OCI-LY7 (cell line): ENCODE measurements at regions not wholly inside any gene's neighbourhood (a gene's known extent, or its start where the extent isn't known, plus 50 kb on each side); places are given as distances from the start of the nearest gene placed in this dataset.

Source experiments
- BruUV-seq: library from RNA; stranded (reverse); fragments of 400-500 nt; replicated peaks from 2 replicates; lab custom pipeline; 2021; lab: Mats Ljungman, UMichigan
- CTCF ChIA-PET: fragments of 300-600 bp; sonication (Branson Sonifier 250); formaldehyde crosslinking; loops from one replicate; lab custom pipeline; 2022; ENCODE audit warnings: antibody characterized with exemption; ENCODE audit not compliant: unreplicated experiment; lab: Charles Lee
- POLR2A ChIA-PET: fragments of 300-600 bp; sonication (Branson Sonifier 250); formaldehyde crosslinking; loops from one replicate; lab custom pipeline; 2022; ENCODE audit warnings: antibody characterized with exemption; lab: Charles Lee
- DNase-seq: peaks from one replicate; pipeline ENCODE4 v3.0.0-alpha.2; 2015; ENCODE audit warnings: low spot score
- H2AFZ ChIP-seq: fragments of 200-600 bp; sonication (generic), shearing (Covaris generic); 2 replicates; pipeline ENCODE4 v1.6.1; 2014; ENCODE audit warnings: mild to moderate bottlenecking, antibody characterized with exemption, low read length, moderate library complexity
- H3K27ac ChIP-seq: fragments of 200-600 bp; sonication (generic); 2 replicates; pipeline ENCODE4 v1.5.1; 2014; ENCODE audit warnings: mixed run types, low read depth, mild to moderate bottlenecking, moderate library complexity, low read length, inconsistent platforms; ENCODE audit not compliant: poor library complexity, severe bottlenecking
- H3K36me3 ChIP-seq: fragments of 200-600 bp; sonication (generic); 2 replicates; pipeline ENCODE4 v1.6.1; 2014; ENCODE audit warnings: mild to moderate bottlenecking, antibody characterized with exemption, low read length, moderate library complexity, mixed read lengths; ENCODE audit not compliant: insufficient read depth
- H3K4me1 ChIP-seq: fragments of 200-600 bp; sonication (generic); 2 replicates; pipeline ENCODE4 v1.5.1; 2014; ENCODE audit warnings: mild to moderate bottlenecking, low read length; ENCODE audit not compliant: insufficient read depth, poor library complexity, severe bottlenecking
- H3K4me2 ChIP-seq: fragments of 200-600 bp; sonication (generic); 2 replicates; pipeline ENCODE4 v1.6.1; 2014; ENCODE audit warnings: mild to moderate bottlenecking, low read length
- H3K4me3 ChIP-seq: fragments of 200-600 bp; sonication (generic); 2 replicates; pipeline ENCODE4 v1.5.1; 2014; ENCODE audit warnings: mild to moderate bottlenecking, low read depth, low read length; ENCODE audit not compliant: poor library complexity, severe bottlenecking
- H3K79me2 ChIP-seq: fragments of 200-600 bp; sonication (generic); 2 replicates; pipeline ENCODE4 v1.6.1; 2016; ENCODE audit warnings: low read depth, mild to moderate bottlenecking, low read length, moderate library complexity, mixed read lengths; ENCODE audit not compliant: insufficient read depth
- H3K9me2 ChIP-seq: fragments of 200-600 bp; sonication (generic); 2 replicates; pipeline ENCODE4 v1.6.1; 2016; ENCODE audit warnings: mild to moderate bottlenecking, low read length, mixed read lengths; ENCODE audit not compliant: insufficient read depth
- H3K9me3 ChIP-seq: fragments of 200-600 bp; sonication (generic); 2 replicates; pipeline ENCODE4 v1.6.1; 2014; ENCODE audit warnings: mild to moderate bottlenecking, mixed run types, low read length, mixed read lengths
- H4K20me1 ChIP-seq: fragments of 200-600 bp; sonication (generic); 2 replicates; pipeline ENCODE4 v1.6.1; 2014; ENCODE audit warnings: mild to moderate bottlenecking, antibody characterized with exemption, low read length, moderate library complexity, mixed read lengths; ENCODE audit not compliant: insufficient read depth
- EZH2phosphoT487 ChIP-seq: fragments of 200-600 bp; sonication (generic); IDR thresholded peaks from 2 replicates; pipeline ENCODE4 v1.6.1; 2018; ENCODE audit warnings: low read depth, borderline replicate concordance, mild to moderate bottlenecking, mixed run types, antibody characterized with exemption, low read length, moderate library complexity, mixed read lengths
- intact Hi-C: fragments of 100-400 bp; cut with micrococcal nuclease; formaldehyde crosslinking; loops from one replicate; pipeline ENCODE4 v1.10.0; 2022; ENCODE audit not compliant: unreplicated experiment
- TF ChIP-seq, protein P1 (sequence below): fragments of 200-600 bp; sonication (generic); conservative IDR thresholded peaks from 2 replicates; pipeline ENCODE4 v1.5.1; 2014; ENCODE audit warnings: mild to moderate bottlenecking, antibody characterized with exemption, low read length, moderate library complexity, mixed read lengths

- H3K9me2 ChIP-seq = no peaks in the 10 kb centered on the region
- BruUV-seq = no TSS peak
- H3K4me3 ChIP-seq = no peak overlapping the region
- no peak overlapping the region for H3K4me2 ChIP-seq
- no peaks in the 10 kb centered on the region for H3K4me1 ChIP-seq
- DNase-seq = no peak
- intact Hi-C loops = no loop called here
- no peaks in the 10 kb centered on the region for H3K36me3 ChIP-seq
- ChIA-PET POLR2A (interaction anchor here (1.1 kb wide), 1 partner anchor 98 kb away, joined by 3 read pairs; no protein-coding TSS in a partner anchor), CTCF (no interaction called here)
- H3K27ac ChIP-seq = no peak overlapping the region
- no peaks in the 10 kb centered on the region for H3K79me2 ChIP-seq
- H4K20me1 ChIP-seq = no peaks in the 10 kb centered on the region
- TF ChIP-seq EZH2phosphoT487 = no peak
- TF ChIP-seq, protein P1, sequence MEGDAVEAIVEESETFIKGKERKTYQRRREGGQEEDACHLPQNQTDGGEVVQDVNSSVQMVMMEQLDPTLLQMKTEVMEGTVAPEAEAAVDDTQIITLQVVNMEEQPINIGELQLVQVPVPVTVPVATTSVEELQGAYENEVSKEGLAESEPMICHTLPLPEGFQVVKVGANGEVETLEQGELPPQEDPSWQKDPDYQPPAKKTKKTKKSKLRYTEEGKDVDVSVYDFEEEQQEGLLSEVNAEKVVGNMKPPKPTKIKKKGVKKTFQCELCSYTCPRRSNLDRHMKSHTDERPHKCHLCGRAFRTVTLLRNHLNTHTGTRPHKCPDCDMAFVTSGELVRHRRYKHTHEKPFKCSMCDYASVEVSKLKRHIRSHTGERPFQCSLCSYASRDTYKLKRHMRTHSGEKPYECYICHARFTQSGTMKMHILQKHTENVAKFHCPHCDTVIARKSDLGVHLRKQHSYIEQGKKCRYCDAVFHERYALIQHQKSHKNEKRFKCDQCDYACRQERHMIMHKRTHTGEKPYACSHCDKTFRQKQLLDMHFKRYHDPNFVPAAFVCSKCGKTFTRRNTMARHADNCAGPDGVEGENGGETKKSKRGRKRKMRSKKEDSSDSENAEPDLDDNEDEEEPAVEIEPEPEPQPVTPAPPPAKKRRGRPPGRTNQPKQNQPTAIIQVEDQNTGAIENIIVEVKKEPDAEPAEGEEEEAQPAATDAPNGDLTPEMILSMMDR = no peak
- no peaks in the 10 kb centered on the region for H3K9me3 ChIP-seq
- H2AFZ ChIP-seq = no peak overlapping the region
Measured at GRCh38 chr4:149280806-149281205, 534.8 kb downstream of the IQCM start.

DNA sequence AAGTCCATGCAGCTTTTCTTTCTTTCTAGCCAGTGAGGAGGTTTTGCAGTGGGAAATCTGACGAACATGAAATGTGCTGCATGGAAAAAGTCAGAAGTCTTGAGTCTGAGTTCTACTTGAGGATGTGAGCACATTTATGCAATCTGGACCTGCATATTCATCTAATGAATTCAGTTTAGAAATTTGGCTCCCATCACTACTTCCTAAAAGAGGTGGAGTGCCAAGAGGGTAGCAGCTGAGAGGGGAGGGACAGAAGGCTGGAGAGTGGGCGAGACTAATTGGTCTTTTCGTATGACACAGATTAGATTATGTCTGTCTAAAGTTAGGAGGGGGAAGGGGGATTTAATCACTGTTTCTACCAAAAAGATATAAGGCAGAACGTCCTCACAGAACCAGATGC is 535.9 kb downstream of the IQCM start:
- Histone ChIP-seq H3K4me1 (no peaks in the 10 kb centered on the region), H3K79me2 (no peaks in the 10 kb centered on the region), H4K20me1 (no peaks in the 10 kb centered on the region), H3K36me3 (no peaks in the 10 kb centered on the region), H3K9me3 (no peaks in the 10 kb centered on the region), H3K4me2 (no peak overlapping the region), H3K27ac (no peak overlapping the region), H2AFZ (no peak overlapping the region), H3K9me2 (no peaks in the 10 kb centered on the region), H3K4me3 (no peak overlapping the region)
- TF ChIP-seq, protein P1 = no peak
- no peak for TF ChIP-seq EZH2phosphoT487
- POLR2A ChIA-PET = no interaction called here
- CTCF ChIA-PET = no interaction called here
- no TSS peak for BruUV-seq
- intact Hi-C loops = no loop called here
- no peak for DNase-seq

DNA sequence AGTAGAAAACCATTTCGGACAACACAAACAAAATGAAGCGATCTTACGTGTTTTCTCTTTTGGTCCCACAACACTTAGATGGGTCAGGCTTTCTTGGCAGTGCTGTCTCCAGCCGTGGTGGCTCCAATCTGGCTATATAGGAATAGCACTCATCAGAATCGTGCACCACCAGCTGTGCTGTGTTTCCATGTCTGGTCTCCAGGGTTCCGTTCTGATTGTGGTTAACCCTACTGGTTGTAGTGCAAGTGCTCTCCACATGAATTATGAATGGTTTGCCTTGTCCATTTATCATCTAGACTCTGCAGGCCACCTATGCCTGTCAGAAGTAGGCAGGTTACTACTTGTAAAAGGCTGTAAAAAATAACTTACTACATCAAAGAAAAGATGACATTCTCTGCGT is 536.3 kb downstream of the IQCM start:
- H3K4me1 ChIP-seq = no peaks in the 10 kb centered on the region
- H3K9me2 ChIP-seq = no peaks in the 10 kb centered on the region
- no peak for DNase-seq
- H3K79me2 ChIP-seq = no peaks in the 10 kb centered on the region
- no TSS peak for BruUV-seq
- no peak overlapping the region for H3K27ac ChIP-seq
- H2AFZ ChIP-seq = no peak overlapping the region
- CTCF ChIA-PET = no interaction called here
- TF ChIP-seq EZH2phosphoT487 = no peak
- TF ChIP-seq, protein P1 = no peak
- no peaks in the 10 kb centered on the region for H4K20me1 ChIP-seq
- no peaks in the 10 kb centered on the region for H3K36me3 ChIP-seq
- intact Hi-C loops = no loop called here
- H3K9me3 ChIP-seq = no peaks in the 10 kb centered on the region
- H3K4me2 ChIP-seq = no peak overlapping the region
- H3K4me3 ChIP-seq = no peak overlapping the region
- POLR2A ChIA-PET = no interaction called here
